Right ventricle myocardium inferior (tissue), 1 donor: ENCODE measurements at regions not wholly inside any gene's neighbourhood (a gene's known extent, or its start where the extent isn't known, plus 50 kb on each side); places are given as distances from the start of the nearest gene placed in this dataset.

Source experiments
- ATAC-seq: fragments of 200-7000 bp; cut with Tn5 transposase; one replicate; pipeline ENCODE4 v1.9.1; 2020; ENCODE audit warnings: mild to moderate bottlenecking, moderate library complexity
- DNase-seq: peaks from one replicate; pipeline ENCODE4 v3.0.0; 2021; ENCODE audit errors: missing footprints
- intact Hi-C: fragments of 100-400 bp; cut with DNase I; formaldehyde crosslinking; loops from one replicate; pipeline ENCODE4 v1.11.0; 2022
- donor health status: DM: no; HTN: yes; CAD: no; lungs with severe emphysema.

DNA sequence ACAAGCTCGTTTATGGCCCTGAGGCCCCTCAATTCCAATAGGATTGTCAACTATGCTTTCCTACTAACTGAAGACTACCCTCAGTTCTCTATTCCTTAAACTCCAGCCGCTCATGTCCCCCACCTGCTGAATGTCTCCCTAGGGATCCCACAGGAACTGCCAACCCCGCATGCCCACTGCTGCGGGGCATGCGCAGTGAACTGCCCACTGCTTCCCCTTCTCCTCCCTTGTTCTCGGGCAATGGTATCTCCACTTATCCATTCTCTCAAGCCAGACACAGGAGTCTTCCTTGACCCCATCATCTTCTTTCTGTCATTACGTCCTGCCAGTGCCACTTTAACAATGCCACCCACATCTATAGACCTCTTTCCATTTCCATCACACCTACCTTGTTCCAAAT, 90.0 kb downstream of the FGF18 start:
- intact Hi-C loops: no loop called here
- DNase-seq (peak; percentile 2), ATAC-seq (no peak)

GRCh38 chr5:171512397-171512796, 93.0 kb downstream of the FGF18 start:
- no peak for DNase-seq
- ATAC-seq: no peak
- intact Hi-C loops: no loop called here

GRCh38 chr5:171513591-171513990, 94.1 kb downstream of the FGF18 start:
- no peak for ATAC-seq
- DNase-seq: no peak
- intact Hi-C loops: no loop called here

- no peak for ATAC-seq
- intact Hi-C loops: no loop called here
- DNase-seq: no peak
These were observed 99.5 kb downstream of the FGF18 start for GRCh38 chr5:171518916-171519315.

DNA sequence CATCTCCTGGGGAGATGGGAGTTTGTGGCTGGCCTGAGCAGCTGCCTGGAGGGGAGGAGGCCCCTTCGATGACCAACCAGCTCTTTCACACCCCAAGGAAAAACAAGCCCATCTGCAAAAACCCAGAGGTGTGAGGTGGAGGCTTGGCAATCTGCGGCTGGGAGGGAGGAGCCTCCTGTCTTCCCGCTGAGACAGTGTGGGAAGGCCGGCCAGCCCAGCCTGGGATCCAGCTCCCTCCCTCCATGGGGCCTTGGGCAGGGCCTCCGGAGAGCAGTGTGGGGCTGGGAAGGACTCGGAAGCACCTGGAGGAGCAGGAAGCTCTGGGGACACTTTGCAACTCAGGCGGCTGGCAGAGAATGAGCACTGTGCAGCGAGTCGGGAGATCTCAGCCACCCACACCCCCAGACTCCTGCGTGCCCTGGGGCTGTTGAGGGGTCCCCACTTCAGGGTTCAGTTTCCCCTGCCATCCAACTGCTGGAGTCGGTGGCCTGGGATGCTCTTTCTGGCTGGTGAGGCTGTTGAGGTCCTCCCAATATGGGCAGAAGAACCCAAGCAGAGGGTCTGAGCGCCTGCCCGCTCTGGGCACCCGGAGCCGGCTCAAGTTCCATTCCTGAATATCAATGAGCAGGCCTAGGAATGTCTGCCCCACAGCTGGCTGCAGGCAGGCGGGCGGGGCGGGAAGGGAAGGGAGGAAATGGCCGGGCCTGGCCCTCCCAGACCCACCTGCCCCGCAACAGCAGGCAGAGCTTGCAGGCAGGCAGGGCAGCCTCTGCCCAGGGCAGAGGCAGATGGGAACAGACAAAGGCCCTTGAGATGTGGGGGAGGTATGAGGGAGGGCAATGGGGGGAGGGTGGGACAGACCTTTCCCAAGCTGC, 101.1 kb downstream of the FGF18 start:
- intact Hi-C loops: no loop called here
- ATAC-seq: peak; percentile 36

DNA sequence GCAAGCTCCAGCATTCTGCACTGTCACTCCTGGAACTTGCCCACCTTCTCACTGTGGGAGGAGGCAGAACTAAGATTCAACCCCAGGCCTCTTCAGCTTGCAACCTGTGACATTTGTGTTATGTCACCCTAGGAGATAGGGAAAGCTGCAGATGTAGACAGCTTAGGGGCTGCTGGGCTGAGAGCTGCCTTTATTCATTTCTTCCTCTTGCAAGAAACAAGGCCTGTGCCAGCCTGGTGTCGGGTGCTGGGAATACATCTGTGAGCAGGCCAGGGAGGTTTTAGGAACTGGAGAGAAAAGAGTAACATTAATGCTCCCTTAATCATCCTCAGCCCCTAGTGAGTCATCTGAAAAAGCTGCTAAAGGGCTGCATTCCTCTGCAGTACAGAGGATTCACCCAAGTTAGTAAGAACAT, 101.8 kb downstream of the FGF18 start:
- DNase-seq: no peak

More for the DNA sequence above, 101.1 kb downstream of the FGF18 start:
- DNase-seq: peak; percentile 45

GRCh38 chr5:171521679-171522078, 102.2 kb downstream of the FGF18 start:
- no peak for DNase-seq
- ATAC-seq: no peak
- intact Hi-C loops: no loop called here

More for the DNA sequence above, 101.8 kb downstream of the FGF18 start:
- ATAC-seq: peak; percentile 53
- intact Hi-C loops: no loop called here

DNA sequence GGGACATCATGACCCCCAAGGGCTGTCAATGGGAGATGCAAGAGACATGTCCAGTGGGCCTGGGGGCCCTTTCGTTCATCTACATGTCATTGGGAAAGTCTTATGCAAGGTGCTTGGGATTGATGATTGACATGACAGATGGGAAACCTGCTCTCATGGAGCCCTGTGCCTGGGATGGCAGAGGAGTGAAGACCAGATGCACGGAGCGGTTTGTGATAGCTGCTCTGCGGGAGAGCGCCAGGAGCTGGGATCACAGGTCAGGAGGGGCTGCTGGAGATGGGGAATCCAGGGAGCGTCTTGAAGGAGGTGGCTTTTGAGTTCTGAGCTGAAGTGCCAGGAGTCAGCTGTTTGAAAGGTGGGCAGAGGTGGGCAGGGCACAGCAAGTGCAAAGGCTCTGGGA, 104.3 kb downstream of the FGF18 start:
- intact Hi-C loops: no loop called here
- DNase-seq (no peak), ATAC-seq (no peak)

GRCh38 chr5:171524466-171524865, 105.0 kb downstream of the FGF18 start:
- no peak for DNase-seq
- intact Hi-C loops: no loop called here

DNA sequence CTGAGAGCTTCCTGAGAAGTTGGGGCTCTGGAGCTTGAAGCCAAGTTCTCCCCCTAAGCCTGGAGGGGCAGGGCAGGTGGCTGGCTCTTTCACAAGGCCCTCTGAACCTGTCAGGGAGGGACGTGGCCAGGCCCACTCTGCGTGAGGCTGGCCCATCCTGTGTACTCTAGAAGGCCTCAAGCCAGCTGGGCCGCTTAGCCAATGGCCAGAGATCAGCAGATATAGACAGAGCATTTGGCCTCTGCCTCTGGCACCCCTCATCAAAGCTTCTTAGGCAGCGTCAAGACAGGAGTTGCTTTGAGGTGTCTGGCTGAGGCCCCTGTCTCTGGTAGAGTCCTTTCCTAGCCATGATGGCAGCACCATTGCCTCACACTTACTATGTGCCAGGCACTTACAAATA, 105.6 kb downstream of the FGF18 start:
- intact Hi-C loops: no loop called here
- DNase-seq (no peak), ATAC-seq (no peak)

More at GRCh38 chr5:171524466-171524865, 105.0 kb downstream of the FGF18 start:
- ATAC-seq: no peak

- DNase-seq (no peak), ATAC-seq (no peak)
- intact Hi-C loops: no loop called here
These were observed 108.6 kb downstream of the FGF18 start for GRCh38 chr5:171528036-171528435.

DNA sequence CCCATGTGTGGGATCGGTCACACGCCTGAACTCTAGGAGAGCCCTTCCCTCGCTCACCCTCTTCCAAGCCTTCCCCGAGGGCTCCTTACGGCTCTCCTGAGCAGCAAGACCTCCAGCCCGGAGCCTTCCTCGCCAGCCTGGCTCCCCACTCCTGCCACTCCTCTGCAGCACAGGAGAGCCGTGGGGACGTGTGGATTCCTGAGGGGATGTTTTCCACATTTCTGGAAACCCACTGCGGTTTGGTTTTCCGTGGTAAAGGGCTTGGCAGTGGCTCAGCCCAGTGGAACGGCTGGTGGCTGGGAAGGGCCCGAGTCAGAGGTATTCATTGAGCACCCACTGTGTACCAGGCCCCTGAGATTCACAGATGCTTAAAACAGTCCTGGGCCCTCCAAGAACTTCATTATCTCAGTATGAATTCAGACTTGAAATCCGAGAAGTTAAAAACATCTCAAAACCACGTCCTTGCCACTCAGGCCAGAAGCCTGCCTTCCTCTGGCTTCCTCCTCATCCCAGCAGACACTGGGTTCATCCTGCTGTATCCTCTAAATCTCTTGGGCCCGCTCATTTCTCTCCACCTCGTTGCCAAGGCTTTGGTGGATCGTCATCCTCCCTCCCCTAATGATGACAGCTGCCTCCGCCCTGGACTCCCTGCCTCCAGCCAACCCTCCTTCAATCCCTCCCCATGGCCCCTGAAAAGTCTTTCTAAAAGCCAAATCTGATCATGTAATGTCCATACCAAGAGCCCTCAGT, 109.6 kb downstream of the FGF18 start:
- DNase-seq (no peak), ATAC-seq (no peak)
- intact Hi-C loops: no loop called here

DNA sequence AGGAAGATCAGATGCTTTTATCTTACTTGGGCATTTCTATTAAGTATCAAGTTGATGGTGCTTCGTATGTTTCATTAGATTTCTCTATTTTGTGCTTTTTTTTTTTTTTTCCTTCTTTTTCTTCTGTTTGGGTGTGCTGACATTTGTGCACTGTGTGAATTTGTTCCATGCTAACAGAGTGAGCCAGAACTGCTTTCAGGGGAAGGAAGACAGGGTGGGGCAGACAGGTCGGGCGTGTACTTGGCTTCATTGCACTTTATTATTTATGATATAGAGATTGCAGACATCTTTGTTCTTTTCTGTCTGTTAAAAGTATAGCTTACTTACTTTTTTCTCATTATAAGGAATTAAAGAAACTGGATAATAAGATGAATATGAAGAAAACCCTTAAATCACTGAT, 112.2 kb downstream of the FGF18 start:
- intact Hi-C loops: no loop called here
- ATAC-seq (no peak), DNase-seq (no peak)

- intact Hi-C loops: no loop called here
- ATAC-seq (no peak), DNase-seq (no peak)
These were observed 113.7 kb downstream of the FGF18 start for GRCh38 chr5:171533153-171533552.

- ATAC-seq: no peak
- no peak for DNase-seq
- intact Hi-C loops: no loop called here
These were observed 114.8 kb downstream of the FGF18 start for GRCh38 chr5:171534043-171534895.

DNA sequence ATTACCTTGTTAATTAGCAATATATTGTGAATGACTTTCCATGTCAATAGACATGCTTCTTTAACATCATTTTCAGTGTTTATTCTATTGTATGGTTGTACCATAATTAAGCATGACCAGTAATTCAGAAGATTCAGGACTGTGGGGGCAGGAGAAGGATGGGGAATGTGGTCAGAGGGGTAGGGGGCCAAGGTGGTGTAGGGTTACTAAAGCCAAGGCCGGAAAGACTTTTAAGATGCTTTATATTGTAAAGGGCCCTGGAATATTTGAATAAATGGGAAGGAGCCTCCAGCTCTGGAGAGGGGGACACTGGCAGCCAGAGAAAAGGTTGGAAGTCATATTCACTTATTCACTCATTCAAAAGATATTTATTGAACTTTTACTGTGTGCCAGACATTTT, 115.7 kb downstream of the FGF18 start:
- no peak for DNase-seq
- no peak for ATAC-seq
- intact Hi-C loops: no loop called here

DNA sequence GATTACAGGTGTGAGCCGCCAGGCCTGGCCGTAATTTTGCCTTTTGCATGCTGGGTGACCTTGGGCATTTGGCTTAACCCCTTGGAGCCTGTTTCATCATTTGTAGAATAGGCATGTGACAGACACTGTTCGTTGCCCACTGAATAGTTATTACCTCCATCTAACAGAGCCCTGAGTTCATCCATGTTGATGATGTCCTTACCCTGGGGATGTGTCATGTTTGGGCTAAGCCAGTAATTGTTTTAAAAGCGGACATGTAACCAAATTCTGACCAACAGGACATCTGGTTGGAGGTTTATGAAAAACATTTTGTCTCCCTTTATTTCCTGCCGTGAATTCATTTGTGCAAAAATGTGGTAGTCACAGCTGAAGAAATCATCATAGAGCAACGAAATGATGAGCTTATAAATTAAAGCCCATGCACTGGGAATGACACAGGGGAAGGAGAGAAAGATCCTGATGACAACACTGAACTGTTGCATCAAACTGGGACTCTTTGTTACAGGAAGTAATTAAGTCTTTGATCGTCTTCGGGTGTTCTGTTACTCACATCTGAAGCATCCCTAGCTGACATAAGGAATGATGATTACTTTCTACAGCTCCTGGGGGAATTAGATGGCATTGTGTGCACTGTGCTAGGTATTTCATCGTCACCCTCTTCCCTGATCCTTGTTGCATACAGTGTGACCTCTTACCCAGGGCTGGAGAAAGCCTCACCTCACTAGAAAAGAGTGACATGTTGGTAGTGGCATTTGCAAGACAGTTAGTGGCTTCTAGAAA, 117.8 kb downstream of the FGF18 start:
- no peak for DNase-seq

GRCh38 chr5:171537923-171538537, 118.6 kb downstream of the FGF18 start:
- no peak for DNase-seq
- intact Hi-C loops: no loop called here

More for the DNA sequence above, 117.8 kb downstream of the FGF18 start:
- intact Hi-C loops: no loop called here
- ATAC-seq: no peak

More at GRCh38 chr5:171537923-171538537, 118.6 kb downstream of the FGF18 start:
- no peak for ATAC-seq
